Tibial artery (tissue), 4 donors: ENCODE measurements at regions not wholly inside any gene's neighbourhood (a gene's known extent, or its start where the extent isn't known, plus 50 kb on each side); places are given as distances from the start of the nearest gene placed in this dataset.

Source experiments
- DNase-seq, 2 donors: peaks; one replicate each; pipeline ENCODE4 v3.0.0-alpha.2; 2019
- H3K27ac ChIP-seq, 2 donors: fragments of 200-600 bp; sonication (generic) in 1 of 2; 1 replicate in 1 of 2; 2 replicates in 1 of 2; pipeline ENCODE4 v1.5.1; 2018 to 2019; ENCODE audit warnings: mild to moderate bottlenecking in 1 of 2
- H3K27me3 ChIP-seq, 2 donors: fragments of 200-600 bp; sonication (generic) in 1 of 2; one replicate each; pipeline versions ENCODE4 v1.5.1 to v1.6.0; 2016 to 2019
- H3K36me3 ChIP-seq, 3 donors: fragments of 200-600 bp; sonication (generic) in 2 of 3; one replicate each; pipeline ENCODE4 v1.5.1; 2016 to 2019; ENCODE audit warnings: mild to moderate bottlenecking in 2 of 3
- H3K4me1 ChIP-seq, 4 donors: fragments of 200-600 bp; sonication (generic) in 2 of 4; 1 replicate in 3 of 4; 2 replicates in 1 of 4; pipeline ENCODE4 v1.5.1; 2016 to 2019
- H3K4me3 ChIP-seq, 2 donors: fragments of 200-600 bp; sonication (generic) in 1 of 2; 1 replicate in 1 of 2; 2 replicates in 1 of 2; pipeline ENCODE4 v1.5.1; 2018 to 2019; ENCODE audit warnings: mild to moderate bottlenecking in 2 of 2
- H3K9me3 ChIP-seq, 3 donors: fragments of 200-600 bp; sonication (generic) in 1 of 3; one replicate each; pipeline ENCODE4 v1.5.1; 2016 to 2019
- intact Hi-C: fragments of 100-400 bp; cut with DNase I; formaldehyde crosslinking; loops from one replicate; pipeline ENCODE4 v1.15.0; 2023; ENCODE audit warnings: low total_unique reads
- TF ChIP-seq, protein P1 (sequence below), 2 experiments: fragments of 200-600 bp in 1 of 2; fragments of 450-650 bp in 1 of 2; IDR thresholded peaks; one replicate each; pipeline ENCODE4 v1.5.1; 2017 to 2019; ENCODE audit warnings: antibody characterized with exemption in 2 of 2, mild to moderate bottlenecking in 1 of 2, moderate library complexity in 1 of 2

DNA sequence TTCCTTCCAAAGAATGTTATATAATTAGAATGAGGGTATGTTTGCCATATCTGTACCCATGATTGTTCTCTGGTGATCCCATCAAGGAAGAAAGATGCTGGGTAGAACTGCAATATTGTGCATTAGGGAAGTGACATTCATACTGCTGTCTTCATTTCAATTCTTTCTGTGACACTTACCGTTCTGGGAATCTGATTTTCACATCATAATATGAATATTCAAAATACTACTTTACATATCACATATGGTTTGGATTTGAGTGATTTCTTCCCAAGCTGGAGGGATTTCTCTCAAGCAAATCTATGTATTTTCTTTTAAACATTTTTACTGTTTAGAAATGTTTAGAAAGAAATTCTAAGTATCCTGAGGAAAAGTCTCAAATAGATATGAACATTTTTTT is 168.4 kb upstream of the DDX18 start:
- no peaks in the 10 kb centered on the region for H3K27me3 ChIP-seq
- H3K4me3 ChIP-seq: no peak overlapping the region
- no peak overlapping the region for H3K27ac ChIP-seq
- TF ChIP-seq, protein P1, sequence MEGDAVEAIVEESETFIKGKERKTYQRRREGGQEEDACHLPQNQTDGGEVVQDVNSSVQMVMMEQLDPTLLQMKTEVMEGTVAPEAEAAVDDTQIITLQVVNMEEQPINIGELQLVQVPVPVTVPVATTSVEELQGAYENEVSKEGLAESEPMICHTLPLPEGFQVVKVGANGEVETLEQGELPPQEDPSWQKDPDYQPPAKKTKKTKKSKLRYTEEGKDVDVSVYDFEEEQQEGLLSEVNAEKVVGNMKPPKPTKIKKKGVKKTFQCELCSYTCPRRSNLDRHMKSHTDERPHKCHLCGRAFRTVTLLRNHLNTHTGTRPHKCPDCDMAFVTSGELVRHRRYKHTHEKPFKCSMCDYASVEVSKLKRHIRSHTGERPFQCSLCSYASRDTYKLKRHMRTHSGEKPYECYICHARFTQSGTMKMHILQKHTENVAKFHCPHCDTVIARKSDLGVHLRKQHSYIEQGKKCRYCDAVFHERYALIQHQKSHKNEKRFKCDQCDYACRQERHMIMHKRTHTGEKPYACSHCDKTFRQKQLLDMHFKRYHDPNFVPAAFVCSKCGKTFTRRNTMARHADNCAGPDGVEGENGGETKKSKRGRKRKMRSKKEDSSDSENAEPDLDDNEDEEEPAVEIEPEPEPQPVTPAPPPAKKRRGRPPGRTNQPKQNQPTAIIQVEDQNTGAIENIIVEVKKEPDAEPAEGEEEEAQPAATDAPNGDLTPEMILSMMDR (IDR thresholded peaks at IDR 0.05): no peak
- intact Hi-C loops: no loop called here
- H3K4me1 ChIP-seq: no peaks in the 10 kb centered on the region
- H3K9me3 ChIP-seq: no peaks in the 10 kb centered on the region
- DNase-seq: no peak
- H3K36me3 ChIP-seq: no peaks in the 10 kb centered on the region

DNA sequence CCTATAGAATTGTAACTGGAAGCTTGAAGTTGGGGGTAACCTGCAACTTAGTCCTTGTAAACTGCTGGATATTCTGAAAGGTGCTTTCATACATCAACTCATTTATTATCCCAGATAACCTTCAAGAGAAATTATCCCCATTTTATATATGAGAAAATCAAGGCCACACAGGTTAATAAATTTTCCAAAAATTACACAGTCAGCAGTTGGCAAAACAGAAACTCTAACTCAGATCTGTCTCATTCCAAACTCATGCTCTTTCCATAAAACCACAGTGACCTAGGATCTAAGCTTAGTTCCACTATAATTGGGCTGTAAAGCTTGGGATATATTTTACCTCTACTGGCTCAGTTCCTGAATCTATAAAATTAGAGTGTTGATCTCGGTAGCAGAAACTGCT is 167.6 kb upstream of the DDX18 start:
- intact Hi-C loops: no loop called here
- no peaks in the 10 kb centered on the region for H3K36me3 ChIP-seq
- H3K27ac ChIP-seq: no peak overlapping the region
- no peak overlapping the region for H3K4me3 ChIP-seq
- no peaks in the 10 kb centered on the region for H3K27me3 ChIP-seq
- H3K9me3 ChIP-seq: no peaks in the 10 kb centered on the region
- no peak for DNase-seq
- TF ChIP-seq, protein P1 (IDR thresholded peaks at IDR 0.05): no peak
- no peaks in the 10 kb centered on the region for H3K4me1 ChIP-seq

DNA sequence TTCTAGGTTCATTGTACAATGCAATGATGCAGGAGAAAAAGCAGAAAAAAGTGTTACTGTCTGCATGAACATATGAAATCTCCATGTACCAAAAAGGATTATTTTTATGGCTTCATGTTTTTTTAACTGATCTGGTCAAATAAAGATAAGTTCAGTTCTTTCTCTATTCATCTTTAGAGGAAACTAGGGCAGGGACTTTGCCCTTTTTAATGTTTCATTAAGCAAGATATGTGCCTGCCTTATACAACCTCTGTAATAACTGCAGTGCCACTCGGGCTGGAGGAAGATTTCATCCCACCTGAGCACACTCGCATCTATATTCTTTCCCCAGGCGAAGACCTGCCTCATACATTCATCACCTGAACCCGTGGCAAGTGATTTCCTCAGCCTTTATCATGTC is 157.9 kb upstream of the DDX18 start:
- intact Hi-C loops: no loop called here
- Histone ChIP-seq H3K27ac (no peak overlapping the region), H3K36me3 (no peaks in the 10 kb centered on the region), H3K9me3 (no peaks in the 10 kb centered on the region), H3K4me3 (no peak overlapping the region), H3K4me1 (no peaks in the 10 kb centered on the region), H3K27me3 (no peaks in the 10 kb centered on the region)
- no peak for DNase-seq
- TF ChIP-seq, protein P1 (IDR thresholded peaks at IDR 0.05): no peak

DNA sequence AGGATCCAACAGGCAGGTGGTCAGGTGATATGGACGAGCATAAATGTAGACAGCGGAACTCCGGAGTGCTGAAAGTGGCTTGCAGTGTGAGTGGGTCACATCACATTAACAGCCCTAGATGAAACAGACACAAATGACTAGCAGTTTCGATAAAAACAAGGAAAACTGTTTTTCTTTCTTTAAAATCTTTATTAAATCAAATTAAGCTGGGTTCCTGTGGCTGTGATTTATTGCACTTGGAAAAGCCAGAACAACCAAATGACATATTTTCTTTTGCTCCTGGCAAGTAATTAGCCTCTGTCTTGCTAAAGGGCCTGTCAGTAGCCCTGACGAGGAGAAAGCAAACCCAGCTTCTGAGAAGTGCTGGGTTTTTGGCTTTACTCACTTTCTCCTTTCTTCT is 152.9 kb upstream of the DDX18 start:
- H3K27me3 ChIP-seq: no peaks in the 10 kb centered on the region
- H3K27ac ChIP-seq: no peak overlapping the region
- no peaks in the 10 kb centered on the region for H3K9me3 ChIP-seq
- no peaks in the 10 kb centered on the region for H3K4me1 ChIP-seq
- intact Hi-C loops: no loop called here
- no peaks in the 10 kb centered on the region for H3K36me3 ChIP-seq
- no peak overlapping the region for H3K4me3 ChIP-seq
- TF ChIP-seq, protein P1 (IDR thresholded peaks at IDR 0.05): no peak
- no peak for DNase-seq

DNA sequence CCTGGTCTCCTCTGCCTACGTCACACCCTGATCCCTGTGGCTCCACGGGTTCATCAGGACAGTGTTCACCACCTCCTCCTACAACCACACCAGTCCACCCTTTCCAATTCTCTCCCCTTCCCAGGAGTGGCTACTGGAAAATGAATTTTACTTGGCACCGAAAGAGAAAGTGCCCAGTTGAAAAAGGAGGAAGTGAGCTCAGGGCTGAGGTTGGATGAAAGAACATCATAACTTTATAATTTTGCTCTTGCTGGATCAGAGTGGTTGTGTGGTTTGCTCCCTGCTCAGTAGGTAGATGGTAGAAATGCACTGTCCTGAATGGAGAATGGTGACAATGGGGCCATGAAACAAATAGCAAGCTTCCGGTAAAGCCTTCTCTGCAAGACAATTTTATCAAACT is 140.3 kb upstream of the DDX18 start:
- H3K4me1 ChIP-seq: no peaks in the 10 kb centered on the region
- H3K36me3 ChIP-seq: no peaks in the 10 kb centered on the region
- no peak for DNase-seq
- no peak overlapping the region for H3K4me3 ChIP-seq
- H3K27ac ChIP-seq: no peak overlapping the region
- TF ChIP-seq, protein P1 (IDR thresholded peaks at IDR 0.05): no peak
- intact Hi-C loops: no loop called here
- no peaks in the 10 kb centered on the region for H3K27me3 ChIP-seq
- peaks cover 0 to 8% (median 0%) of the 10 kb centered on the region in 3 donors for H3K9me3 ChIP-seq

DNA sequence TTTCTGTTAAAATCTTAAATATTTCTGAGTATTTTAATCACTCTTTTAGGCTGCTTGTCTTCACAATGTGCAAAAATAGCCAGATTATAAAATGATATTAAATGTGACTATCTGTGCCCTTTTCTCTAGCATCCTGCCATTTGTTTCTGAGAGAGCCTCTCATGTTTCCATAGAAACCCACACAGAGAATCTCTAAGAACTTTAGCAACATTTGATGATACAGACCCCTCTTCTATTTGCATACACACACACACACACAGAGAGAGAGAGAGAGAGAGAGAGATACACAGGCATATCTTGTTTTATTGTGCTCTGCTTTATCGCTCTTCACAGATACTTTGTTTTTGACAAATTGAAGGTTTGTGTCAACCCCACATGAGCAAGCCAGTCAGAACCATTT is 134.5 kb upstream of the DDX18 start:
- intact Hi-C loops: no loop called here
- Histone ChIP-seq H3K4me3 (no peak overlapping the region), H3K9me3 (no peaks in the 10 kb centered on the region), H3K27me3 (no peaks in the 10 kb centered on the region), H3K27ac (no peak overlapping the region), H3K4me1 (no peaks in the 10 kb centered on the region), H3K36me3 (no peaks in the 10 kb centered on the region)
- TF ChIP-seq, protein P1 (IDR thresholded peaks at IDR 0.05): no peak
- no peak for DNase-seq
